ENCODE measurements at regions not wholly inside any gene's neighbourhood (a gene's known extent, or its start where the extent isn't known, plus 50 kb on each side); places are given as distances from the start of the nearest gene placed in this dataset.

- DNase-seq, result no peak
These were observed 829.5 kb downstream of the ROBO2 start for GRCh38 chr3:77869423-77869822.

DNA sequence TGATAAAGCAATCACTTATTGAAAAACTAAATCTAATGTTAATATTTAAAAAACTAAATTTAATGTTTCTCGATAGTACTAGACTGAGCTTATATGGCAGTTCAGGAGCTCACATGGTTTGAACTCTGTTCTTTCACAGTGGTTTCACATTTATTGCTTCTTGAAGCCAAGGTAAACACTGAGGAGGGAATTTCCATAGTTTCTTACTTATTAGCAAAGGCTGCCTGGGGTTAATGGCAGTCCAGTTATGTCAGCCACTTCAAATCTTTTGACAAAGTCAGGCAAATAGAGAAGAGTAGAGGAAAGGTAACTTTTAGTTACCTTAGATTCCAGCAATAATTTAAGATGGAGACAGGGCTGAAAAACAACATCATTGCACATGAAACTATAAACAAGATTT lies 831.5 kb downstream of the ROBO2 start:
- no peak for DNase-seq

- DNase-seq, result no peak
These were observed 833.7 kb downstream of the ROBO2 start for GRCh38 chr3:77873598-77873997.

GRCh38 chr3:77885381-77885780 lies 845.5 kb downstream of the ROBO2 start:
- DNase-seq, result no peak

DNA sequence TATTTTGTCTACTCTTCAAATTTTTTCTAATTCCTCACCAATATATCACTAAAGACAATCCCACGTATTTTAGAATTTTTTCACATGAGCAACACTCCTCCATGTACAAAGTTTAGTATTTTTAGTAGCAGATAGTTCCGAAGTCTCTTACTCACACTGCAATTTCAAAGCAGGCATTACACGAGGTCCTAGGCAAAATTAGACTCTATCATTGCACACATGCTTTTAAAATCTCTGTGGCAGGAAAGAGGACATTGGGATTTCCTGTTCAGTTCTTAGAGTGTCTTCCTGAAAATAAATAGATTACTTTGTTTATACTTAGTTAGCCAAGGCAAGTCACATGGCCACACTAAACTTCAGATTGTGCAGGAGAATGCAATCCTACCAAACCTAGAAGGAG lies 847.7 kb downstream of the ROBO2 start:
- no peak for DNase-seq

DNA sequence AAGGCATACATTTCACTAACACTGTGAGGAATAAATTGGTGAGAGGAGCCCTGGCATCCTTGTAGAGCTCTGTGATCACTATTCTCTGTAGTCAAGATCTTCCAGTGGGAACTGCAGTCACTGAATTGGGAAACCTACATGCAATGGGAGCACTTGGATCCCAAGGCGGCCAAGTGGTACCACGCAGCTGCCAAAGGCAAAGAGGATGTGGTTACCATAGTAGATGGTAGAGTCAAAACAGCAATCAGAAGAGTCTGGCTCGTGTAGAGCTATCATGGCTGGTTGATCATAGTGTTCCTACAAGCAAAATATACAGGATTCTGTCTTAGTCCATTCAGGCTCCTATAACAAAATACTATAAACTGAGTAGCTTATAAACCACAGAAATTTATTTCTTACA lies 849.7 kb downstream of the ROBO2 start:
- DNase-seq, result no peak

GRCh38 chr3:77898621-77899020 lies 858.7 kb downstream of the ROBO2 start:
- no peak for DNase-seq

- DNase-seq, result no peak
These were observed 862.8 kb downstream of the ROBO2 start for GRCh38 chr3:77902675-77903074.

- no peak for DNase-seq
These were observed 866.3 kb downstream of the ROBO2 start for GRCh38 chr3:77906102-77906709.

DNA sequence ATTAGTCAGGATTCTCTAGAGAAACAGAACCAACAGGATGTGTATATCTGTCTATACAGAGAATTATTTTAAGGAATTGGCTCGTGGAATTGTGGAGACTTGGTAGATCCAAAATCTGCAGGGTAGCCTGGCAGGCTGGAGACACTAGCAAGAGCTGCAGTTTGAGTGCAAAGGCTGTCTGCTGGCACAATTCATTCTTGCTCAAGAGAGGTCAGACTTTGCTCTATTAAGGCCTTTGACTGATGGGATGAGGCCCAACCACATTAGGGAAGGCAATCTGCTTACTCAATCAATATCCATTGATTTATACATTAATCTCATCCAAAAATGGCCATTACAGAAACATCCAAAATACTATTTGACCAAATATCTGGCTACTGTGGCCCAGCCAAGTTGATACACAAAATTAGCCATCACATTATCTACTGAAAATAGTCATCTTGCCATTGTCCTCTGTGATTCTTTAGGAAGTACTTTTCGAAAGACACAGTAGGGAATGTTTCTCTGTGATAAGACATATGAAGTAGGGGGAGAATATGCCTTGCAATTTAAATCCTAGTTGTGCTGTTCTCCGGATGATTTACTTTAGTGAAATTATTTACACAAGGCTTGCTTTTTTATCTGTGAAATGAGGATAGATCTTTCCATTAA lies 873.8 kb downstream of the ROBO2 start:
- DNase-seq, result no peak

GRCh38 chr3:77915336-77915735 lies 875.4 kb downstream of the ROBO2 start:
- no peak for DNase-seq

- DNase-seq, result no peak
These were observed 877.3 kb downstream of the ROBO2 start for GRCh38 chr3:77917225-77917624.

DNA sequence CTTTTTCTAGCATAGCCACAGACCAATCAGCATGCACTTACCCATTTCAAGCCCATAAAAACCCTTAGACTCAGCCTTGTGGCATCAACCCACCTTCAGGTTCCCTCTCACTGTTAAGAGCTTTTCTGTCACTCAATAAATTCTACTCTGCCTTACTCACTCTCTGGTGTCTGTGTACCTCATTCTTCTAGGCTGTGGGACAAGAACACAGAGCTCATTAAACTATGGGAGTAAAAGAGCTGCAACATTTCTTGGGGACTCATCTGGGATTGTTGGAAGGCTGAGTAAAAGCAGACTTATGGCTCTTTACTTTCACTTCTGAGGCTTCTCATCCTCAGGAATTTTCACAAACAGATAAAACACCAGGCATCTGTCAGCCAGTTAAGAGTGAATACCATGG lies 879.3 kb downstream of the ROBO2 start:
- DNase-seq, result no peak

- DNase-seq, result no peak
These were observed 891.5 kb downstream of the ROBO2 start for GRCh38 chr3:77931255-77932009.

- DNase-seq, result no peak
These were observed 893.0 kb downstream of the ROBO2 start for GRCh38 chr3:77932926-77933325.

DNA sequence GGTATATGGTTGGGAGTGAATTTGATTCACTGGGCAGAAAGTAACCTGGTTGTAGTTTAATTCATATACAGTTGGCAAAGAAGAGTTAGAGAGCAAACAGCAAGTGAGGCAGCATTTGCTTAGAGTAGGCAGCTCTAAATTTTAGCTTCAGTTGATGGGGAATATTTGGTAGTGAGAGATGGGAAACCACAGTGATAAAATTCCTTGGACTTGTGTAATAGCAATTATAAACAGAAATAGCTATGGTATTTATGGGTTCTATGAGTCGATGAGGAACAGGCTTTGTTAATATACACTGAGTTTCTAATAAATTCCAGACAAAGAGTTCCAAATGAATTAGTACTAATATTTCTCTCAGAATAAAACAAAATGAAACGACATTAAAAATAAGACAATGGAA lies 894.0 kb downstream of the ROBO2 start:
- DNase-seq, result no peak

GRCh38 chr3:77935418-77935817 lies 895.5 kb downstream of the ROBO2 start:
- no peak for DNase-seq

- no peak for DNase-seq
These were observed 899.8 kb downstream of the ROBO2 start for GRCh38 chr3:77939726-77940125.

GRCh38 chr3:77943598-77943997 lies 903.7 kb downstream of the ROBO2 start:
- no peak for DNase-seq

DNA sequence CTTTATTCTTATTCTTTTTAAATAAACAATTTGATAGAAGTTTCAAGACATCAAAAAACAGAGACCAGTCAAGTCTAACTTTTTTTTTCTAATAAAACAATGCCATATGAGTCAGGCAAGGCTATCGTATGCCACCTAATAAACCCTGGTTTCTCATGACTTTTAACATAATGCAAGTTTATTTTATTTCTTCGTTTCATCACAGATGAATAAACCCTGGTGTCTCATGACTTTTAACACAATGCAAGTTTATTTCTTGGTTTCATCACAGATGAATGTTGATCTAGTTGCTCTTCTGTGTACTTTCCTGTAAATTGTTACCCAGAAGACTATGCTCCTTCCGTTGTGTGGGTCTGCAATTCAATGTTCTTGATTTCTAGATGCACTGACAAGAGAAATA lies 905.4 kb downstream of the ROBO2 start:
- DNase-seq, result no peak

- DNase-seq, result no peak
These were observed 907.8 kb downstream of the ROBO2 start for GRCh38 chr3:77947671-77948070.

GRCh38 chr3:77967621-77968020 lies 927.7 kb downstream of the ROBO2 start:
- no peak for DNase-seq

DNA sequence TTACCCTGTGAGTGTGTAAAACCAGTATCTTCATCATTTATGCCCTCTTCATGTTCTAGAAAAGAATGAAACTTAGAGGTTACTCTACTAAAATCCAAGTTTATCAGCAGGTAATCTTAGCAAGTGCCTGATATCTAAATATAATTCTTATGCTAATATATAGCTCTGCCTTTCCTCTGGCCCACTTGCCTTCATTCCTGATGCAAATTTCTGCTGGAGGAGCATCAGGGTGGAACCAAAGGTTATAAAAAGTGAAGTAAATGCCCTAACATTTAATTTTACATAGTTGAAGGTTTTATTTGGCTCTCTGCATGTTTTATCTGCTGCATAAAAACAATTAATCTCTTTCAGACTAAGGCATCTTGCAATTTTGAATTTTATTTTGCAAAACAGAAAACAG lies 936.2 kb downstream of the ROBO2 start:
- DNase-seq, result no peak

- DNase-seq, result no peak
These were observed 963.2 kb downstream of the ROBO2 start for GRCh38 chr3:78003090-78003489.
